H1 (cell line): ENCODE measurements at regions not wholly inside any gene's neighbourhood (a gene's known extent, or its start where the extent isn't known, plus 50 kb on each side); places are given as distances from the start of the nearest gene placed in this dataset.

Experiments
- CBX8 ChIP-seq: fragments of 300-800, 300-1000 bp; sonication (generic); IDR thresholded peaks from 2 replicates; pipeline ENCODE4 v1.7.1; 2016; ENCODE audit warnings: low read depth, low read length, borderline replicate concordance
- EP300 ChIP-seq, 2 experiments: IDR thresholded peaks; 1 replicate in 1 of 2; 2 replicates in 1 of 2; pipeline ENCODE4 v1.6.1; 2011 to 2012; ENCODE audit warnings: low read depth in 2 of 2, low read length in 2 of 2, mild to moderate bottlenecking in 2 of 2, borderline replicate concordance in 1 of 2, inconsistent platforms in 1 of 2, moderate library complexity in 1 of 2
- HDAC2 ChIP-seq, 2 experiments: fragments of 300-600 bp in 1 of 2; sonication (generic) in 1 of 2; IDR thresholded peaks; 2 replicates each; pipeline ENCODE4 v1.6.1; 2011 to 2012; ENCODE audit warnings: low read depth in 2 of 2, low read length in 2 of 2, mild to moderate bottlenecking in 2 of 2, moderate library complexity in 2 of 2, borderline replicate concordance in 1 of 2, inconsistent platforms in 1 of 2
- JUN ChIP-seq: IDR thresholded peaks from 2 replicates; pipeline ENCODE4 v1.6.1; 2011; ENCODE audit warnings: low read depth, mild to moderate bottlenecking, improper control_type of control experiment, low read length
- NANOG ChIP-seq: IDR thresholded peaks from 2 replicates; pipeline ENCODE4 v1.6.1; 2011; ENCODE audit warnings: low read length, low read depth, mild to moderate bottlenecking, inconsistent platforms; ENCODE audit not compliant: insufficient read depth, poor library complexity, severe bottlenecking
- POU5F1 ChIP-seq: IDR thresholded peaks from 2 replicates; pipeline ENCODE4 v1.6.1; 2011; ENCODE audit warnings: low read depth, mild to moderate bottlenecking, low read length, moderate library complexity
- RAD21 ChIP-seq, 2 experiments: IDR thresholded peaks in 1 of 2; conservative IDR thresholded peaks in 1 of 2; 2 replicates each; pipeline ENCODE4 v1.6.1; 2011; ENCODE audit warnings: low read depth in 2 of 2, low read length in 2 of 2, improper control_type of control experiment in 1 of 2, inconsistent platforms in 1 of 2, mild to moderate bottlenecking in 1 of 2, moderate library complexity in 1 of 2
- TF ChIP-seq, protein P1 (sequence below): IDR thresholded peaks from 2 replicates; pipeline ENCODE4 v1.6.1; 2012; ENCODE audit warnings: inconsistent platforms

DNA sequence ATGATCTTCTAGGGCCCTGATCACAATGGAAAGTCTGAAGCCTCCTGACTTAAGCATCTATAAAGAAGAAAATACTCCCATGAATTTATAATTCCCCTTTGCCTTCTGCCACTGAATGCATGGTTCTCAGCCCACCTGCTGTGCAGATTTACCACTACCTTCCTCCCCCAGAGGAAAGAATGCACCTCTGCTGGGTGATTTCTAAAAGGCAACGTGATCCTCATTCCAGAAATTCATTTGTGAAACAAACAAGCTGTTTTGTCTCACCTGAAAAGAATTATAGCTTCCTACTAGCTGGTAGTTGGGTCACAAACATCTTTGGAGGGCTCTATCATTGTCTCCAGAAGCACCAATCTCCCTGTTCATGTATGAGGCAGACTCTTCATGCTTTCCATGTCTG, 320.2 kb downstream of the CDC14C start (continued):
- TF ChIP-seq EP300 (IDR thresholded peaks at IDR 0.05; ENCODE audit: borderline replicate concordance in 1 of 2, low read depth in 2 of 2, low read length in 2 of 2), result peak in 1 of 2 experiments; percentile 77; a peak in 1 of 3 replicates
- TF ChIP-seq RAD21 (IDR thresholded peaks at IDR 0.05 in 1 of 2, conservative IDR thresholded peaks at IDR 0.05 in 1 of 2; ENCODE audit: low read depth in 2 of 2, low read length in 2 of 2), result peak in 1 of 2 experiments; percentile 22; a peak in 1 of 4 replicates
- TF ChIP-seq POU5F1, result no peak
- TF ChIP-seq, protein P1, sequence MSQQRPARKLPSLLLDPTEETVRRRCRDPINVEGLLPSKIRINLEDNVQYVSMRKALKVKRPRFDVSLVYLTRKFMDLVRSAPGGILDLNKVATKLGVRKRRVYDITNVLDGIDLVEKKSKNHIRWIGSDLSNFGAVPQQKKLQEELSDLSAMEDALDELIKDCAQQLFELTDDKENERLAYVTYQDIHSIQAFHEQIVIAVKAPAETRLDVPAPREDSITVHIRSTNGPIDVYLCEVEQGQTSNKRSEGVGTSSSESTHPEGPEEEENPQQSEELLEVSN, result no peak
- peak; percentile 78 for TF ChIP-seq NANOG
- TF ChIP-seq JUN, result no peak
- peak in 1 of 2 experiments; percentile 88; a peak in 1 of 4 replicates for TF ChIP-seq HDAC2 (IDR thresholded peaks at IDR 0.05; ENCODE audit: borderline replicate concordance in 1 of 2, low read depth in 2 of 2, low read length in 2 of 2)
- no peak for TF ChIP-seq CBX8
- TF ChIP-seq, all 59 proteins: peak for 10
